ENCODE measurements at regions not wholly inside any gene's neighbourhood (a gene's known extent, or its start where the extent isn't known, plus 50 kb on each side); places are given as distances from the start of the nearest gene placed in this dataset.

- TF ChIP-seq EP300 (IDR thresholded peaks at IDR 0.05) = no peak
- TF ChIP-seq, protein P1, sequence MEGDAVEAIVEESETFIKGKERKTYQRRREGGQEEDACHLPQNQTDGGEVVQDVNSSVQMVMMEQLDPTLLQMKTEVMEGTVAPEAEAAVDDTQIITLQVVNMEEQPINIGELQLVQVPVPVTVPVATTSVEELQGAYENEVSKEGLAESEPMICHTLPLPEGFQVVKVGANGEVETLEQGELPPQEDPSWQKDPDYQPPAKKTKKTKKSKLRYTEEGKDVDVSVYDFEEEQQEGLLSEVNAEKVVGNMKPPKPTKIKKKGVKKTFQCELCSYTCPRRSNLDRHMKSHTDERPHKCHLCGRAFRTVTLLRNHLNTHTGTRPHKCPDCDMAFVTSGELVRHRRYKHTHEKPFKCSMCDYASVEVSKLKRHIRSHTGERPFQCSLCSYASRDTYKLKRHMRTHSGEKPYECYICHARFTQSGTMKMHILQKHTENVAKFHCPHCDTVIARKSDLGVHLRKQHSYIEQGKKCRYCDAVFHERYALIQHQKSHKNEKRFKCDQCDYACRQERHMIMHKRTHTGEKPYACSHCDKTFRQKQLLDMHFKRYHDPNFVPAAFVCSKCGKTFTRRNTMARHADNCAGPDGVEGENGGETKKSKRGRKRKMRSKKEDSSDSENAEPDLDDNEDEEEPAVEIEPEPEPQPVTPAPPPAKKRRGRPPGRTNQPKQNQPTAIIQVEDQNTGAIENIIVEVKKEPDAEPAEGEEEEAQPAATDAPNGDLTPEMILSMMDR (IDR thresholded peaks at IDR 0.05) = no peak
- TF ChIP-seq POLR2AphosphoS5 (IDR thresholded peaks at IDR 0.05) = no peak
Measured at GRCh38 chr2:238584617-238585016, 157.9 kb downstream of the ASB1 start.

All from esophagus muscularis mucosa (tissue), 4 donors.